ENCODE measurements at regions not wholly inside any gene's neighbourhood (a gene's known extent, or its start where the extent isn't known, plus 50 kb on each side); places are given as distances from the start of the nearest gene placed in this dataset.
A peak's percentile ranks its signal among the peaks of the same experiment; 100 is the strongest.

DNA sequence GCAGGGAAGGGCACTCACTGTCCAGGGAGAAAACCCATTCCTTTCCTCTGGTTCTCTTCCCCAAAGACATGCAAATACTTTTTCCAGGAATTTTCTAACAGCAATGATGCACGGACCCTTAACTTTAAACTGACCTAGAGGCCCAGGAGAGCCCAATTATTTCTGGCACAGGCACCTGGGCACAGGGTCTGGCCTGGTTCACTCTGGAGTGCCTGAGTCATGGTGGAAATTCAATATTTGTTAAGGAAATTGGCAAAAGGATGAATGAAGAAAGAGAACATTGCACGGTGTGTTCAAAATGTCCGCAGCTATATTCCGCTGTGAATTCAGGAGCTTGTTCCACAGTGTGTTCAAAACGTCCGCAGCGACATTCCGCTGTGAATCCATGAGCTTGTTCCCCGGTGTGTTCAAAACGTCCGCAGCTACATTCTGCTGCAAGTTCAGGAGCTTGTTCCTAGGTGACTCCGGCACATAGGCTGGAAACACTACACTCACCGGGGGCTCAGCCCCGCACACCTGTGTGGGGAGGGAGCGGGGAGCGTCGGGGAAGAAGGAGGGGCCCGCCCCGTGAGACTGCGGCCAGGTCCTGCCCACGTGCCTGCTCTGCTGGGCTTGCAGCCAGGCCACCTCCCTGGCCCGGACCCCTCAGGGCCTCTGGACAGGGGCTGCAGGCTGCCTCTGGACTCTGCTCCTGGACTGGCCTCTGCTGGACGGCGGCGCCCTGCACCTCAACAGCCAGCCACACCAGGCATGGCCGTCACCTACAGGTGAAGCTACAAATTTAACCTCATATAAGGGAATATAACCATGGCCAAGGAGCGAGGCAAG lies 72.0 kb upstream of the FAM20C start:
- no peak for DNase-seq (ENCODE audit: low read depth)

DNA sequence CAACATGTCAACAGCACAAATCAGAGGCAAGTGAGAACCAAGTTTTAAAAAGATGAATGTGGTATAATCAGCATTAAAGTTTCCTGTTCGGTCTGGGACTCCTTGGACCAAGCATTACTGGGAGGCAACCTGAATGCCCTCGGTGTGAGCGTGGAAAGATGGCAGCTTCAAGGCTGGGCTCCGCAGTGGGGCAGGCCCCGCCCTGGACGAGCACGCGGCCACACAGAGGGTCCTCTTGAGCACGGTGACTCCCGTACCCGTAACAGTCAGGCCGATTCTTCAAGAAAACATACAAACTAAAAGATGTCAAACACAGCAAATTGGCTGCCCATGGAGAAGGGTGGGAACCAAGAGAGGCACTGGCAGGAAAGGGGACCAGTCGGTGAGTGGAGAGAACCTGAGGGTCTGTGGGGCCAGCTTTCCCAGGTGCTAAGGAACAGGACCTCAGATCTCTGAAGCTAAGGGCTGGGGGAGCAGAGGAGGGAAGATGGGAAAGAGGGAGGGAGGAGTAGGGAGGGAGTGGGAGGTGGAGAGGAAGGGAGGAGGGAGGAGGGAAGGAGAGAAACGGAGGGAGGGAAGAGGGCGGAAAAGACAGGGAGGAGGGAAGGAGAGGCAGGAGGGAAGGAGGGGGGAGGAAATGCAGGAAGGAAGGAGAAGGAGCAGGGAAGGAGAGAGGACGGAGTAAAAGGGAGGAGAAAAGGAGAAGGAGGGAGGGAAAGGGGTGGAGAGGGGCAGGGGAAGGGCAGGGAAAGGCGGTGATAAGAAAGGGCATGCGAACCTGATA lies 71.2 kb upstream of the FAM20C start:
- no peak for DNase-seq (ENCODE audit: low read depth)

- DNase-seq (ENCODE audit: low read depth), result no peak
Observed at GRCh38 chr7:123237-123636, 69.1 kb upstream of the FAM20C start.

GRCh38 chr7:124130-124949 lies 68.0 kb upstream of the FAM20C start:
- no peak for DNase-seq (ENCODE audit: low read depth)

- DNase-seq (ENCODE audit: low read depth), result no peak
Observed at GRCh38 chr7:125061-125475, 67.3 kb upstream of the FAM20C start.

DNA sequence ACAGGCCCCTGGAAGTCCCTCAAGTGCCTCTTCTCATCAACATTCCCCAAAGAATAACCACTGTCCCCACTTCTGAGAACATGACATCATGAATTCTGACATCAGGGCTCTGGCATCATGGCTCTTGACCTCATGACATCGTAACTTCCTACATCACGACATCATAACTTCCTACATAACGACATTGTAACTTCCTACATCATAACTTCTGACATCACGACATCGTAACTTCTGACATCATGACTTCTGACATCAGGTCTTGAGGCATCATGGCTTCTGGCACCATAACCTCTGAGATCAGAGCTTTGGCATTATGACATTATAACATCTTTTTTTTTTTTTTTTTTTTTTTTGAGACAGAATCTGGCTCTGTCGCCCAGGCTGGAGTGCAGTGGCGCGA lies 66.7 kb upstream of the FAM20C start:
- DNase-seq (ENCODE audit: low read depth), result no peak

- DNase-seq (ENCODE audit: low read depth), result no peak
Observed at GRCh38 chr7:126368-126767, 66.0 kb upstream of the FAM20C start.

GRCh38 chr7:127064-127598 lies 65.2 kb upstream of the FAM20C start:
- DNase-seq (ENCODE audit: low read depth), result peak; percentile 0

DNA sequence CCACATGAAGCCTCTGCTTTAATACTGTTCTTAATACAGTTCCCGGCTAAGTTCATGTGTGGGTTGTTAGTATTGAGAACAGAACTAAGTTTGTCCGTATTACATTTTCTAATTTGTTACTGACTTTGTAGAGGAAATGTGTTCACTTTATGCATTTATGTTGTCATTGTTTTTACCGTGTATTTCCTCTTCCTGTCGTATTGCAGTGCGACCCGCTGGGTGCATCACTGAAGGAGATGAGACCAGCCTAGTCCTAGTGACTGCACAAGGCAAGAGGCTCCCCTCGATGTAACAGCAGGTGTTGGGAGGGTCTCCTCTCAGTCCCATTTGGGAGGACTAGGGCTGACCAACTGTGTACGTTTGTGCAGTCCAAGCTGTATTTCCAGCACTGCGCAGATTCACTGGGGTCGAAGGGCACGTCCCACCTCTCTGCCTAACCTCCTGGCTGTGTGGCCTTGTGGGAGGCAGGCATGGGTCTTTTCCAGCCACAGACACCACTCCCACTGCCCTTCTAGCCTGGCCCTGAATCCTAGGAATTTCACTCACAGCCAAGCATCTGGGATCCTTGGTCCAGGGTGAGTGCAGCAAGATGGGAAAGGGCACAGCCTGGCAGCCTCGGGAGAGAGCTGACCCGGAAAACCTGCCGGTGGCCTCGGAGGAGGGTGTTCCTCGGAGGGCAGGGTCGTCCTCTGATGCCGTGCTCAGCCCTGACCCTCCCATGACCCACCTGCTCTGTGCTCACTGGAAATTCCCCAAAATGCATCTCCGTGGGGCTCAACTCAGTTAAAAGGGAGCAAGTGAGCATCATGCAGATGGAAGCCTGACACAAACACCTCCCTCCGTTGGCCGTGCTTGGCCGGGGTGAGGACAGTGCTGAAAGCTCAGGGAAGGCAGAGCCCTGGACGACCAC lies 63.9 kb upstream of the FAM20C start:
- peak; percentile 1 for DNase-seq (ENCODE audit: low read depth)

GRCh38 chr7:129366-130221 lies 62.8 kb upstream of the FAM20C start:
- no peak for DNase-seq (ENCODE audit: low read depth)

DNA sequence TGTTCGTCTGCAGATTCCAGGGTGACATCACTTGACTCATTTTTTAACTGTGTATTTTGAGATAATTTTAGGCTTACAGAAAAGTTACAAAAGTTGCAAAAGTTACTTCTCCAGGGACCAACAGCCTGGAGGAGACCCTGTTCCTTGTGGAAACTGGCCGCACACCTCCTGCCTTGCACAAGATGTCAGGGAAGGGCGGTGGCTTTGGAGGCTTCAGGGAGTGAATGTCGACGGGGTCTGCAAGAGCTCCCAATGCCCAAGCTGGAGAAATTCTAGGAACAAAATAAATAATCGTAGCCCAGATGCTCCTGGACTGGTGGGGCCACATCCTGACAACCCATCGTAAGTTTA lies 62.2 kb upstream of the FAM20C start:
- DNase-seq (ENCODE audit: low read depth), result peak; percentile 1

GRCh38 chr7:130875-131780 lies 61.2 kb upstream of the FAM20C start:
- no peak for DNase-seq (ENCODE audit: low read depth)

DNA sequence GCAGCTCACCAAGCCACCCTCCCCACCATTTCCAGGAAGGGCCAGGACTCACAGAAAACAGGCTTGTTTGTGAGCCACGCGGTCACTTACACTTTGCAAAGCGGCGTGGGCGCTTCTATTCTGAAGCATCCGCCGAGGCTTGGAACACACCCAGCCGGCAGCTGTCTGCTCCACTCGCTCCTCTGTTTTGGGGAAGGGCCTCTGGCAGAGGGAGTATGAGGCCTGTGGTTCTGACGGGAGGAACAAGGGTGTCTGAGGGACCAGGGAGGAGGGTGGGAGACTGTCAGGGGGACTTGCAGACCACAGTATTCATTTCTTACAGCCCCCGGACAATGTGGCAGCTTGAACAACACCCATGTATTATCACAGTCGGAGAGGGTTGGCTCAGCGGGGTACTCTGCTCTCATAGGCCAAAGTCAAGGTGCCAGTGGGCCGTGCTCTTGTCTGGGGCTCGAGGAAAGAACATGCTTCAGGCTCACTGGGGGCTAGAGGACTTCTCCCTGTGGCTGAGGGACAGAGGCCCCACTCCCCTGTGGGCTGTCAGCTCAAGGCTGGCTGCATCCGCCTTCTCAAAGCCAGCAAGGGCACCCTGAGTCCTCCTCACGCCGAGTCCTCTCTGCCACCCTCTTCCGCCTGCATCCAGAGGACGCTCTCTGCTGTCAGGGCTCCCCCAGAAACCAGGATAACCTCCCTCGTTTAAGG lies 60.4 kb upstream of the FAM20C start:
- no peak for DNase-seq (ENCODE audit: low read depth)

DNA sequence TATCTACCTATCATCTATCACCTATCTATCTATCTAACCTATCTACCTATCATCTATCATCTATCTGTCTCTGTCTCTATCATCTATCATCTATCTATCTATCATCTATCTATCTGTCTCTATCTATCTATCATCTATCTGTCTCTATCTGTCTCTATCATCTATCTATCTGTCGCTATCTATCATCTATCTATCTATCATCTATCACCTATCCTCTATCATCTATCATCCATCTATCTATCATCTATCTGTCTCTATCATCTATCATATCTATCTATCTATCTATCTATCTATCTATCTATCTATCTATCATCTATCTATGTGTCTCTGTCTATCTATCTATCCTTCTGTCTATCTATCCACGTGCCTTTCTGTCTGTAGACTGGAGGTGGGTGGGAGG lies 59.5 kb upstream of the FAM20C start:
- DNase-seq (ENCODE audit: low read depth), result no peak

DNA sequence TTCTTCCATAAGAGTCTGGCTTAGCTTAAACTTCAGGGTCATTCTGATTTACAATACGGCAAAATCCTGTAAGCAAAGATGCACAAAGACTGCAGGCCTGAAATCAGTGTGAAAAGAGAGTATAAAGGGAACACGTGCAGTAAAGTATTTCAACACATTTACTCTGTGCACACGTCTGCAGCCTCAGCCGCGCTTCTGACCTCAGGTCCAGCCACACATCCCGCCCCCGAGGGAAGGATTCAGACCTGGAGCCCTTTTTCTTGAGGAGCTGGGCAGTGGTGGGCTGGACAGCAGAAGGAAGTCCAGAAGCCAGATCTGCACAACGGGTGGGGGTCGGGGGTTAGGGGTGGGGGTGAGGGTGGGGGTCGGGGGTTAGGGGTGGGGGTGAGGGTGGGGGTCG lies 58.9 kb upstream of the FAM20C start:
- DNase-seq (ENCODE audit: low read depth), result no peak

- no peak for DNase-seq (ENCODE audit: low read depth)
Observed at GRCh38 chr7:134029-134428, 58.3 kb upstream of the FAM20C start.

- DNase-seq (ENCODE audit: low read depth), result no peak
Observed at GRCh38 chr7:134561-135256, 57.7 kb upstream of the FAM20C start.

GRCh38 chr7:135257-135653 lies 57.1 kb upstream of the FAM20C start:
- DNase-seq (ENCODE audit: low read depth), result no peak

Measured in Daoy (cell line).